Gastrocnemius medialis (tissue), 4 donors: ENCODE measurements at regions not wholly inside any gene's neighbourhood (a gene's known extent, or its start where the extent isn't known, plus 50 kb on each side); places are given as distances from the start of the nearest gene placed in this dataset.

ENCODE experiments used
- ATAC-seq, 2 donors: fragments of 150-250 bp; one replicate each; pipeline ENCODE4 v1.9.1; 2016
- DNase-seq, 2 donors: peaks; one replicate each; pipeline ENCODE4 v3.0.0-alpha.2; 2019
- H3K27ac ChIP-seq, 4 donors: fragments of 200-600 bp; sonication (generic); 1 replicate in 1 of 4; 2 replicates in 3 of 4; pipeline ENCODE4 v1.5.1; 2016 to 2018; ENCODE audit warnings: mild to moderate bottlenecking in 2 of 4, moderate library complexity in 1 of 4
- H3K27me3 ChIP-seq, 3 donors: fragments of 200-600 bp; sonication (generic) in 2 of 3; 1 replicate in 1 of 3; 2 replicates in 2 of 3; pipeline versions ENCODE4 v1.5.1 to v1.6.0; 2016 to 2019; ENCODE audit warnings: mild to moderate bottlenecking in 1 of 3, moderate library complexity in 1 of 3
- H3K36me3 ChIP-seq, 2 donors: fragments of 200-600 bp; sonication (generic) in 1 of 2; one replicate each; pipeline ENCODE4 v1.5.1; 2017 to 2018
- H3K4me1 ChIP-seq, 2 donors: fragments of 200-600 bp; sonication (generic) in 1 of 2; one replicate each; pipeline ENCODE4 v1.5.1; 2016 to 2017; ENCODE audit warnings: mild to moderate bottlenecking in 2 of 2
- H3K4me3 ChIP-seq, 4 donors: fragments of 200-600 bp; sonication (generic) in 3 of 4; 1 replicate in 1 of 4; 2 replicates in 3 of 4; pipeline ENCODE4 v1.5.1; 2016 to 2019; ENCODE audit warnings: mild to moderate bottlenecking in 2 of 4
- H3K9me3 ChIP-seq, 3 donors: fragments of 200-600 bp; sonication (generic) in 2 of 3; 1 replicate in 1 of 3; 2 replicates in 2 of 3; pipeline ENCODE4 v1.5.1; 2016 to 2019
- POLR2A ChIP-seq, 2 donors: fragments of 450-650 bp; IDR thresholded peaks; one replicate each; pipeline ENCODE4 v1.6.1; 2017; ENCODE audit warnings: antibody characterized with exemption in 2 of 2, mild to moderate bottlenecking in 2 of 2, moderate library complexity in 2 of 2
- in situ Hi-C, 4 donors: fragments of 200-750 bp; cut with MboI; loops; one replicate each; pipeline versions ENCODE4 v1.15.0 to v1.8.0; 2017; ENCODE audit warnings: low sequenced_read_pairs in 4 of 4
- intact Hi-C: fragments of 100-400 bp; cut with DNase I; formaldehyde crosslinking; loops from one replicate; pipeline ENCODE4 v1.15.1; 2023; ENCODE audit warnings: low total_unique reads
- TF ChIP-seq, protein P1 (sequence below), 5 experiments: fragments of 450-650 bp in 3 of 5; fragments of 200-600 bp in 2 of 5; sonication (generic) in 2 of 5; IDR thresholded peaks in 4 of 5; conservative IDR thresholded peaks in 1 of 5; 1 replicate in 4 of 5; 2 replicates in 1 of 5; pipeline ENCODE4 v1.5.1; 2016 to 2019; ENCODE audit warnings: antibody characterized with exemption in 5 of 5, mild to moderate bottlenecking in 3 of 5, moderate library complexity in 3 of 5

DNA sequence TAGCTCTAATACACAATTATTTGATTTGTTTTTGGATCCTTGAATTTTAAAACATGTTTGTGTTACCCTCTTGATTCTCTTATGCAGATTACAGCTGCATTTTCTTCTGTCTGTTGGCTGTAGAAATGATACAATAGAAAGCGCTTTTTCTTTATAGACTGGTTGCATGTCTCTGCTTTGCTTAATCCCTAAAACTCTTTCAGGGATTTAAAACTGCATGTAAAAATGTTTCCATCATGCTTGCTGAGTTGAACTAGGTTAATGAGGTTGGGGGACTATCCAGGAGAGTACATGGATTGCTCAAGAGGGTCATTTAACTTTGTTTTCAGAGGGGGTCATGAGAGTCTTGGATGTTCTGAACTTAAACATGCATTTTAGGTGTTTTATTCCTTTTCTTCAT, 166.4 kb upstream of the IFNG-AS1 start:
- peak overlapping the region in 1 of 4 donors; percentile 13 for H3K27ac ChIP-seq
- H3K36me3 ChIP-seq: no peaks in the 10 kb centered on the region
- no peaks in the 10 kb centered on the region for H3K27me3 ChIP-seq
- no peak for ATAC-seq
- no peaks in the 10 kb centered on the region for H3K9me3 ChIP-seq
- H3K4me1 ChIP-seq: peaks cover 21 to 30% of the 10 kb centered on the region in 2 donors
- no peak overlapping the region for H3K4me3 ChIP-seq
- in situ Hi-C loops (loop anchor here in 1 of 4 donors (10.0 kb wide), 1 partner anchor 168 kb away; no protein-coding TSS in a partner anchor), intact Hi-C loops (no loop called here)
- no peak for DNase-seq
- TF ChIP-seq, protein P1, sequence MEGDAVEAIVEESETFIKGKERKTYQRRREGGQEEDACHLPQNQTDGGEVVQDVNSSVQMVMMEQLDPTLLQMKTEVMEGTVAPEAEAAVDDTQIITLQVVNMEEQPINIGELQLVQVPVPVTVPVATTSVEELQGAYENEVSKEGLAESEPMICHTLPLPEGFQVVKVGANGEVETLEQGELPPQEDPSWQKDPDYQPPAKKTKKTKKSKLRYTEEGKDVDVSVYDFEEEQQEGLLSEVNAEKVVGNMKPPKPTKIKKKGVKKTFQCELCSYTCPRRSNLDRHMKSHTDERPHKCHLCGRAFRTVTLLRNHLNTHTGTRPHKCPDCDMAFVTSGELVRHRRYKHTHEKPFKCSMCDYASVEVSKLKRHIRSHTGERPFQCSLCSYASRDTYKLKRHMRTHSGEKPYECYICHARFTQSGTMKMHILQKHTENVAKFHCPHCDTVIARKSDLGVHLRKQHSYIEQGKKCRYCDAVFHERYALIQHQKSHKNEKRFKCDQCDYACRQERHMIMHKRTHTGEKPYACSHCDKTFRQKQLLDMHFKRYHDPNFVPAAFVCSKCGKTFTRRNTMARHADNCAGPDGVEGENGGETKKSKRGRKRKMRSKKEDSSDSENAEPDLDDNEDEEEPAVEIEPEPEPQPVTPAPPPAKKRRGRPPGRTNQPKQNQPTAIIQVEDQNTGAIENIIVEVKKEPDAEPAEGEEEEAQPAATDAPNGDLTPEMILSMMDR (IDR thresholded peaks at IDR 0.05 in 4 of 5, conservative IDR thresholded peaks at IDR 0.05 in 1 of 5): no peak
- no peak for TF ChIP-seq POLR2A (IDR thresholded peaks at IDR 0.05)

DNA sequence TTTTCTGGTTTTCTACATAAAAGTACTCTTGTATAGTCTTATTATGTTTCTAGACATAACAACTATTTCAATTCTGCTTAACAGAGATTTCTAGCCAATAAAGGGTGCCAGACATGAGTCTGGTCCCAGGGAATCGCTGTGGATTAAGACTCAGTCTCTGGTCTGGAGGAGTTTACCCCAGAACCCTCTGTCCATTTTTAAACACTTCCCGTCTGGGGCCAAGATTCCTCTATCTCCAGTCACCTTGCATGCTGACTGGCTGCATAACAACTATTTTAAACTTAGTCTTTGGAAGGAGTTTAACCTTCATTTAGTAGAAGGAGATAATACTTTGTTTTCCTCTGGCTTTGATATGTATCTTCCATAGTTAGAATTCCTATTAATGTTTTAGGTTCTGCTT, 163.1 kb upstream of the IFNG-AS1 start:
- intact Hi-C loops: loop anchor here (2.0 to 5.0 kb wide), 4 partner anchors 35 to 179 kb away; partner anchors contain the start of gene DYRK2
- Histone ChIP-seq H3K27ac (peak overlapping the region; percentile 82 to 88 (median 84)), H3K36me3 (no peaks in the 10 kb centered on the region), H3K9me3 (no peaks in the 10 kb centered on the region), H3K4me3 (no peak overlapping the region), H3K4me1 (peaks cover 15 to 25% of the 10 kb centered on the region in 2 donors), H3K27me3 (no peaks in the 10 kb centered on the region)
- ATAC-seq (no peak), DNase-seq (no peak)
- TF ChIP-seq POLR2A (IDR thresholded peaks at IDR 0.05): no peak
- TF ChIP-seq, protein P1 (IDR thresholded peaks at IDR 0.05 in 4 of 5, conservative IDR thresholded peaks at IDR 0.05 in 1 of 5): no peak
- in situ Hi-C loops: loop anchor here in 1 of 4 donors (10.0 kb wide), 1 partner anchor 171 kb away; no protein-coding TSS in a partner anchor

DNA sequence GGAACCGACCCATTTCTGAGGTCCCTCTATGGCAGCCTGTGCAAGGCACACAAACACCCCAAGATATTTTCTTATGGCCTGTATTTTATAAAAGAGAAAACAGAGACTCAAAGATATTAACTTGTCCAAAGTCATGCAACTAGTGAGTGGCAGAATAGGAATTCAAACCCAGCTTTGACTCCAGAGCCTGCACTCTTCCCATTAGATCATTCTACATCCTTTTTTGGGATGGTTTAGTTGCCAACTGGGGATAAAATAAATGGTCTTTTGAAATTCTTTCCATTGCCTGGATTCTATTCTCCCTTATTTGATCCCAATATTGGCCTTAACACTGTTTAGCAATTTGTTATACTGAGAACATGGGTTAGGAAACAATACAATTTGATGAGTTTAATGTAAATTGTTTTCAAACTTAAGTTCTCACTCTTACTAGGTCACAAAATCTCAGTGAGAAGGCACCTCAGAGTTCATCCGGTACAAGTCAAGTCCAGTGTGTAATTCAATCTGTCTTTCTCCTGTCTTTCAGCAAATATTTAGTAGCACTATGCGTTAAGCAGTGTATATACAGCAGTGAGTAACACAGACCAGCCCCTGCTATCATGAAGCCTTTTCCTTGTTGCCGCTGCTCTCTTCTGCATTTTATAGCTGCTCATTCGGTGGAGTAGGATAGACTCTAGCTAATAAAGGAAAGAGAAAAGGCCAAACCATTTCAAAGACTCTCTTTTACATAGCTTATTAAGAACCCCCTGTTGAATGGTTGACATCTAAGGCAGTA, 162.1 kb upstream of the IFNG-AS1 start:
- no peaks in the 10 kb centered on the region for H3K36me3 ChIP-seq
- H3K9me3 ChIP-seq: no peaks in the 10 kb centered on the region
- intact Hi-C loops: loop anchor here (2.0 to 5.0 kb wide), 4 partner anchors 36 to 180 kb away; partner anchors contain the start of gene DYRK2
- peak overlapping the region; percentile 82 to 88 (median 84) for H3K27ac ChIP-seq
- TF ChIP-seq, protein P1 (IDR thresholded peaks at IDR 0.05 in 4 of 5, conservative IDR thresholded peaks at IDR 0.05 in 1 of 5): no peak
- TF ChIP-seq POLR2A (IDR thresholded peaks at IDR 0.05): no peak
- no peak for DNase-seq
- peak overlapping the region; percentile 41 to 51 (median 44) for H3K4me3 ChIP-seq
- in situ Hi-C loops: loop anchor here in 1 of 4 donors (10.0 kb wide), 1 partner anchor 172 kb away; no protein-coding TSS in a partner anchor
- ATAC-seq: peak; percentile 23 to 57
- peaks cover 15 to 20% of the 10 kb centered on the region in 2 donors for H3K4me1 ChIP-seq
- H3K27me3 ChIP-seq: no peaks in the 10 kb centered on the region

DNA sequence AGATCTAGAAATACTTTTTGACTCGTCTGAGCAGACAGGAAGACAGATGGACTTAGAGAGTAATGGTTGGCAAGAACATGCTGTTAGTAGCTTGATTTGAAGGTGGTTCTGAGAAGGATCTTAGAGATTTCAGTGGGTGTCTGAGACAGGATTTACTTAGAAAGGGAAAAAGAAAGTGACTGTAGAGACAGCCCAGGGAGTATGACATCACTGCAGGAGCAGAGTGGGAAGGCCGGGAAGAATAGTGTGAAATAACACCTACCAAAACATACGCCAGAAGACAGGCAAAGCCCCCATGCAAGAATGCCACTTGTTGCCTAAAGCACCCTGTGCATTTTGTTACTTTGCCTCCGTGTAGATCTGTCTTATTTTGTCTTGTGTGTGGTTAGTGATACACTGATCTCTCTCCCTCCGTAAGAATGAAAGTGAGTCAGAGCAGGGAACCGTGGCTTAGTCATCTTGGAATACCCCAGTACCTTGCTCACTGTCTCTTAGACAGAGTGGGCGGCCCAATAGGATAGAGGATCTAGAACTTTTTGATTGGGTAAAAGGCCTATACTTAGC, 161.3 kb upstream of the IFNG-AS1 start:
- Histone ChIP-seq H3K27ac (peak overlapping the region; percentile 82 to 88 (median 84)), H3K4me1 (peaks cover 15 to 18% of the 10 kb centered on the region in 2 donors), H3K4me3 (peak overlapping the region; percentile 41 to 51 (median 44)), H3K36me3 (no peaks in the 10 kb centered on the region), H3K9me3 (no peaks in the 10 kb centered on the region), H3K27me3 (no peaks in the 10 kb centered on the region)
- intact Hi-C loops: loop anchor here (2.0 to 5.0 kb wide), 4 partner anchors 37 to 181 kb away; partner anchors contain the start of gene DYRK2
- TF ChIP-seq, protein P1 (IDR thresholded peaks at IDR 0.05 in 4 of 5, conservative IDR thresholded peaks at IDR 0.05 in 1 of 5): no peak
- TF ChIP-seq POLR2A (IDR thresholded peaks at IDR 0.05): peak in 1 of 2 donors; percentile 32
- peak; percentile 41 to 59 for DNase-seq
- in situ Hi-C loops: loop anchor here in 1 of 4 donors (10.0 kb wide), 1 partner anchor 173 kb away; no protein-coding TSS in a partner anchor
- ATAC-seq: peak; percentile 97 to 98
